BLaER1 (cell line): ENCODE measurements at regions not wholly inside any gene's neighbourhood (a gene's known extent, or its start where the extent isn't known, plus 50 kb on each side); places are given as distances from the start of the nearest gene placed in this dataset.
"Not testable (repeated sequence)": the region's sequence is repeated elsewhere in the genome, so short reads cannot be mapped to it uniquely, and the experiment has no call there.

Experiments
- H3K27ac ChIP-seq: shearing (Covaris generic); formaldehyde crosslinking; 2 replicates; pipeline ENCODE4 v1.8.1; 2022
- H3K27me3 ChIP-seq: shearing (Covaris generic); formaldehyde crosslinking; 2 replicates; pipeline ENCODE4 v1.8.1; 2022
- H3K36me3 ChIP-seq: shearing (Covaris generic); formaldehyde crosslinking; 2 replicates; pipeline ENCODE4 v1.8.1; 2022
- H3K4me1 ChIP-seq: shearing (Covaris generic); formaldehyde crosslinking; 2 replicates; pipeline ENCODE4 v1.8.1; 2022
- H3K4me2 ChIP-seq: shearing (Covaris generic); formaldehyde crosslinking; 2 replicates; pipeline ENCODE4 v1.8.1; 2022
- H3K4me3 ChIP-seq: shearing (Covaris generic); formaldehyde crosslinking; 2 replicates; pipeline ENCODE4 v1.8.1; 2022
- H3K9ac ChIP-seq: shearing (Covaris generic); formaldehyde crosslinking; 2 replicates; pipeline ENCODE4 v1.8.1; 2022
- H3K9me3 ChIP-seq: shearing (Covaris generic); formaldehyde crosslinking; 2 replicates; pipeline ENCODE4 v1.8.1; 2022
- H4K20me1 ChIP-seq: shearing (Covaris generic); formaldehyde crosslinking; 2 replicates; pipeline ENCODE4 v1.8.1; 2022
- Cebpa-rat ChIP-seq: shearing (Covaris generic); IDR thresholded peaks from 2 replicates; pipeline ENCODE4 v1.8.1; 2022

DNA sequence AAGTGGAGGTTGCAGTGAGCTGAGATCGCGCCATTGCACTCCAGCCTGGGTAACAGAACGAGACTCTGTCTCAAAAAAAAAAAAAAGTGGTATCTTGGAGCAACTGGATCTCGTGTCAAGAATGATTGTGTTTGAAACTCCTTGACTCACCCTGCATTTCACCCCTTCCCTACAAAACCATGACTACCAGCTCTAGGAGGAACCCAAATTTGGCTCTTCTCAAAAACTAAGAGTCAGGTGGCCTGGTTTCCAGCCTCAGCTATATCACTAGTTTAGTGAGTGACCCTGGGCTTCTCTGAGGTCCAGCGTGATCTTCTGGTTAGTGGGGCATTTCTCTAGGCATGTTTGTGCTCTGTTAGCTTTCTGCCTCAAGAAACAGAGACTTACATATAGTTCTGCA is 222.1 kb downstream of the FAM43A start:
- H3K4me2 ChIP-seq = peak overlapping the region; percentile 59; the same call in 1 of the 2 replicates
- no peaks in the 10 kb centered on the region for H3K36me3 ChIP-seq
- no peak overlapping the region for H3K9ac ChIP-seq
- no peaks in the 10 kb centered on the region for H4K20me1 ChIP-seq
- peaks cover 10% of the 10 kb centered on the region for H3K9me3 ChIP-seq
- no peak overlapping the region for H3K27ac ChIP-seq
- no peak for TF ChIP-seq Cebpa-rat
- H3K27me3 ChIP-seq = no peaks in the 10 kb centered on the region
- H3K4me3 ChIP-seq = no peak overlapping the region
- H3K4me1 ChIP-seq = peaks cover 36% of the 10 kb centered on the region

DNA sequence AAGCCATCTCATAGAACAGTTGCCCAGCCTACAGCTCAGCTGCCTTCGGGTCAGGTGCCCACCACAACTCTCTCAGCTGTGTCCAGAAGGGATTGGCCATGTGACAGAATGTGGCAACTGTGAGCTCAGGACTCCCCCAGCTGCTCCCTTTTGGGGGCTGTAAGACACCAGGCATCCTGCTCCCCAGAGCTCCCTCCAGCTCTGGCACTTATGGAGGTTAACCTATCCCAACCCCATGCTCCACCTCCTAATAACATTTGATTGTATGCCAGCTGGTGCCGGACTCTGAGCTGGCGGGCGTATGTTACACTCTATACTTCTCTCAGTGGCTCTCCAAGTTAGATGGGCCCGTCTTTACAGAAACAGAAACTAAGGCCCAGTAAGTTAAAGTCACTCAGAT is 222.8 kb downstream of the FAM43A start:
- peaks cover 7% of the 10 kb centered on the region for H3K9me3 ChIP-seq
- TF ChIP-seq Cebpa-rat = no peak
- H4K20me1 ChIP-seq = no peaks in the 10 kb centered on the region
- no peak overlapping the region for H3K4me2 ChIP-seq
- H3K4me3 ChIP-seq = no peak overlapping the region
- H3K36me3 ChIP-seq = no peaks in the 10 kb centered on the region
- H3K27ac ChIP-seq = no peak overlapping the region
- H3K9ac ChIP-seq = no peak overlapping the region
- H3K4me1 ChIP-seq = peaks cover 36% of the 10 kb centered on the region
- H3K27me3 ChIP-seq = no peaks in the 10 kb centered on the region

DNA sequence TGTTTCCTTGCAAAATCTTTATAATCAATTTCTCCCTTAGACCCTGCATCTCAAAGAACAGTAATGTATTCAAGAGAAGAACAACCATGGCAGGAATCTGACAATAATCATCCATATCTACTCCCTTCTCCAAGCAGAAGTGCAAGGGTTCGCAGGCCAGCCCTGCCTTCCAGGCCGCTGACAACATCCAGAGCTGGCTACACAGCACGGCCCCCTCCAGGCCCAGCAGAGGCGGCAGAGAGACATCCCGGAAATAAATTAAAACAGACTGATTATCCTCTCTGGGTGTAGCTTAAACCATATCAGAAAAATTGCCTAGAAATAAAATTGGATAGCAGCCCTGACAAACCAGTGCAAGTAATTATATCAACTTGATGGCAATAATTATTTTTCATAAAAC is 223.3 kb downstream of the FAM43A start:
- H3K27me3 ChIP-seq = no peaks in the 10 kb centered on the region
- H3K27ac ChIP-seq = no peak overlapping the region
- no peak overlapping the region for H3K4me3 ChIP-seq
- H4K20me1 ChIP-seq = no peaks in the 10 kb centered on the region
- H3K4me1 ChIP-seq = peaks cover 36% of the 10 kb centered on the region
- TF ChIP-seq Cebpa-rat = no peak
- H3K4me2 ChIP-seq = no peak overlapping the region
- no peak overlapping the region for H3K9ac ChIP-seq
- peaks cover 4% of the 10 kb centered on the region; the same call in 1 of the 2 replicates for H3K9me3 ChIP-seq
- no peaks in the 10 kb centered on the region for H3K36me3 ChIP-seq

DNA sequence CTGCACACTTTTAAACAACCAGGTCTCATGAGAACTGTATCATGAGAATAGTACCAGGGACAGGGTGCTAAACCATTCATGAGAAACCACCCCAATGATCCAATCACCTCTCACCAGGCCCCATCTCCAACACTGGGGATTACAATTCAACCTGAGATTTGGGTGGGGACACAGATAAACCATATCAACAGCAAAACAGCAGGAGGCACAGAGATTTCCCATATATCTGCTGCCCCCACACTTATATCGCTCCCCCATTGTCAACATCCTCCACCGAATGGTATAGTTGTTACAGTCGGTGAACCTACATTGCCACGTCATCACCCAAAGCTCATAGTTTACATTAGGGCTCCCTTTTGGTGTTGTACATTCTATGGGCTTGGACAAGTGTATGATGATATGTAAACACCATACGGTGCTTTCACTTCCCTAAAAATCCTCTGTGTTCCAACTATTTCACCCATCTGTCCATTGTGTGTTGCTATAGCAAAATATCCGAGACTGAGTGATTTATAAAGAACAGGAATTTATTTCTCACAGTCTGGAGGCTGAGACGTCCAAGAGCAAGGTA is 224.8 kb downstream of the FAM43A start:
- Histone ChIP-seq H3K4me2 (peak overlapping the region; percentile 32; the same call in 1 of the 2 replicates), H3K36me3 (no peaks in the 10 kb centered on the region), H3K9ac (no peak overlapping the region), H3K4me1 (peaks cover 34% of the 10 kb centered on the region), H3K9me3 (no peaks in the 10 kb centered on the region), H3K27ac (no peak overlapping the region), H4K20me1 (no peaks in the 10 kb centered on the region), H3K27me3 (no peaks in the 10 kb centered on the region), H3K4me3 (no peak overlapping the region)
- TF ChIP-seq Cebpa-rat = no peak

- no peak overlapping the region for H3K9ac ChIP-seq
- H3K4me1 ChIP-seq = peaks cover 8% of the 10 kb centered on the region; the same call in 1 of the 2 replicates
- no peak overlapping the region for H3K4me2 ChIP-seq
- no peaks in the 10 kb centered on the region for H4K20me1 ChIP-seq
- H3K9me3 ChIP-seq = no peaks in the 10 kb centered on the region
- H3K36me3 ChIP-seq = no peaks in the 10 kb centered on the region
- H3K27ac ChIP-seq = no peak overlapping the region
- no peak overlapping the region for H3K4me3 ChIP-seq
- no peak for TF ChIP-seq Cebpa-rat
- no peaks in the 10 kb centered on the region for H3K27me3 ChIP-seq
Observed at GRCh38 chr3:194913316-194913715, 227.6 kb downstream of the FAM43A start.

DNA sequence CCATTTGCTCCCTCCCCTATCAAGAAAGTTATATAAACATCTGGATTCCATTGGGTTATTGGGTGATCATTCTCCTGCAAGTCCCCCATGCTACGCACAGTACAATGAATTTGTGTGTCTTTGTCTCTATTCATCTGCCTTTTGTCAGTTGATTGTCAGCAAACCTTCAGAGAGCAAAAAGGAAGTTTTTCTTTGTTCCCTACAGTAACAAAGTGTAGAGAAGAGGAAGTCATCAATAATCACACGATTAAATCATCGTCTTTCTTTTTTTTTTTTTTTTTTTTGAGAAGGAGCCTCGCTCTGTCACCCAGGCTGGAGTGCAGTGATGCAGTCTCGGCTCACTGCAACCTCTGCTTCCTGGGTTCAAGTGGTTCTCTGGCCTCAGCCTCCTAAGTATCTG is 239.2 kb downstream of the FAM43A start:
- H3K4me2 ChIP-seq = peak overlapping the region; percentile 41; the same call in 1 of the 2 replicates

DNA sequence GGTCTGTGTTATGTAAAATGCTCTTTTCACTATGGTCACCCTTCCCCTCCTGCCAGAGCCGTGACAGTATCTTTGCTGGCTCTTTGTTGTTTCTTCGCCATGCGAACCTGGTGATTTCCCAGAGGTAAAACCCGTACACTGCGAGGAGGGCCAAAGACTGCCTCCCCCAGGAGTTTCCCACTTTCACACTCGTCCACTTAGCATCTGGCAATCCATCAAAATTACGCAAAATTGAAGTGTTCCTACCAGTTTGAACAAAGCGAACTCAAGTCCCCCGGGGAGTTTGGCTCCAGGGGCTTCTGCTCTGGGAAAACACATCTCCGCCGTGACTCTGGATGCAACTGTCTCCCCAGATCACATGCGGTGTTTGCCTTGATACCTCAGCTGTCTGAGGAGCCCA is 239.9 kb downstream of the FAM43A start:
- no peak for TF ChIP-seq Cebpa-rat
- Histone ChIP-seq H3K4me1 (peaks cover 22% of the 10 kb centered on the region), H3K36me3 (no peaks in the 10 kb centered on the region), H3K27ac (no peak overlapping the region), H3K27me3 (no peaks in the 10 kb centered on the region), H3K4me3 (no peak overlapping the region), H3K9ac (no peak overlapping the region), H3K9me3 (no peaks in the 10 kb centered on the region), H4K20me1 (no peaks in the 10 kb centered on the region), H3K4me2 (peak overlapping the region; percentile 41; the same call in 1 of the 2 replicates)

More for the DNA sequence above, 239.2 kb downstream of the FAM43A start:
- H3K4me1 ChIP-seq = peaks cover 22% of the 10 kb centered on the region
- H3K27me3 ChIP-seq, H3K4me3 ChIP-seq, H3K36me3 ChIP-seq, H3K9me3 ChIP-seq, H3K9ac ChIP-seq, H4K20me1 ChIP-seq, H3K27ac ChIP-seq: not testable (repeated sequence)

DNA sequence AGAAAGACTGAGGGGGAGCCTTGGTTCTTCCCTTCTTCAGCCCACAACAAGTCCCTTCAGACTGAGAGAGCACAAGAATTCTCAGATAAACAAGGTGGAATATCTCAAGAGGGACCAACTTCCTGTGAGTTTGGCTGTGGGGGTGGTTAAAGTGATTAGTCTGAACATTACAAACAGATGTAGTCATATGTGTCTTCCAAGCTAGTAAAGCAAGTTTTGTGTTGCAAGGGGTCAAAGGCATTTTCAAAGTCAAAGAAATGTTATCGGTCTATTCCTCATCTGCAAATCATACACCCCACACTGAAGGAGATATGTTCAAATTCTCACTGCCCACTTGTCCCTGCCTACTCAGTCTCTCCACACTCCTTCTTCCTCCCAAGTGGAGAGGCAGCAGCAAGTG is 242.5 kb downstream of the FAM43A start:
- H3K9me3 ChIP-seq = peaks cover 9% of the 10 kb centered on the region
- H3K4me1 ChIP-seq = peaks cover 22% of the 10 kb centered on the region
- H3K36me3 ChIP-seq = no peaks in the 10 kb centered on the region
- H3K27me3 ChIP-seq = no peaks in the 10 kb centered on the region
- no peak for TF ChIP-seq Cebpa-rat
- no peak overlapping the region for H3K4me2 ChIP-seq
- H4K20me1 ChIP-seq = no peaks in the 10 kb centered on the region
- H3K4me3 ChIP-seq = no peak overlapping the region
- H3K27ac ChIP-seq = no peak overlapping the region
- H3K9ac ChIP-seq = no peak overlapping the region

GRCh38 chr3:194928831-194929577 is 243.3 kb downstream of the FAM43A start:
- H3K9me3 ChIP-seq = peaks cover 12% of the 10 kb centered on the region
- no peaks in the 10 kb centered on the region for H3K27me3 ChIP-seq
- no peak for TF ChIP-seq Cebpa-rat
- H3K36me3 ChIP-seq = no peaks in the 10 kb centered on the region
- peaks cover 22% of the 10 kb centered on the region for H3K4me1 ChIP-seq
- no peaks in the 10 kb centered on the region for H4K20me1 ChIP-seq
- no peak overlapping the region for H3K9ac ChIP-seq
- no peak overlapping the region for H3K27ac ChIP-seq
- H3K4me2 ChIP-seq = peak overlapping the region; percentile 18; the same call in 1 of the 2 replicates
- no peak overlapping the region for H3K4me3 ChIP-seq

DNA sequence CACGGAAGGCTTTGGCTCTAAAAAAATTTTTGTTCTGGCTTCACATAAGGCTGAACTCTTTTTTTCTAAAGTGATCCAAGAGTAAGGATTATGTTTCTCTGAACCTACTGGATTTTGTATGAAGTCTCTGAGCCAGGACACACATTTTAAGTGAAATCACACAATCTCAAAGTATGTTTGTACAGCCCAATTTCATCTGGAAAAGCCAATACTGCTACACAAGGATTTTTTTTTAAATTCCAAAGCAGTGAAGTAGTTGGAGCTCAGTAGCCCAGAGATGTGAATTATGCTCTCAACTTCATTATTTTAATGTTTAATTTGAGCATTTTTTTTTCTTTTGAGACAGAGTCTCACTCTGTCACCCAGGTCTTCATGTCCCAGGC is 243.9 kb downstream of the FAM43A start:
- H3K4me1 ChIP-seq = peaks cover 22% of the 10 kb centered on the region
- H3K27me3 ChIP-seq = no peaks in the 10 kb centered on the region
- TF ChIP-seq Cebpa-rat = no peak
- H3K4me2 ChIP-seq = no peak overlapping the region
- no peak overlapping the region for H3K9ac ChIP-seq
- no peaks in the 10 kb centered on the region for H3K36me3 ChIP-seq
- H4K20me1 ChIP-seq = no peaks in the 10 kb centered on the region
- peaks cover 12% of the 10 kb centered on the region for H3K9me3 ChIP-seq
- no peak overlapping the region for H3K27ac ChIP-seq
- H3K4me3 ChIP-seq = no peak overlapping the region
